ENCODE measurements at regions not wholly inside any gene's neighbourhood (a gene's known extent, or its start where the extent isn't known, plus 50 kb on each side); places are given as distances from the start of the nearest gene placed in this dataset.

- H3K36me3 ChIP-seq: no peaks in the 10 kb centered on the region
- H3K4me3 ChIP-seq: no peak overlapping the region
- no peaks in the 10 kb centered on the region for H3K4me1 ChIP-seq (replicated peaks)
- 83% methylated on average over 2 of the region's 2 CpGs for WGBS
- H3K9me3 ChIP-seq: no peaks in the 10 kb centered on the region
- H3K27me3 ChIP-seq (replicated peaks; ENCODE audit: insufficient read depth): no peaks in the 10 kb centered on the region
- TF ChIP-seq POLR2A (IDR thresholded peaks at IDR 0.05) (no peak), POLR2AphosphoS5 (IDR thresholded peaks at IDR 0.05) (no peak)
- TF ChIP-seq, protein P1, sequence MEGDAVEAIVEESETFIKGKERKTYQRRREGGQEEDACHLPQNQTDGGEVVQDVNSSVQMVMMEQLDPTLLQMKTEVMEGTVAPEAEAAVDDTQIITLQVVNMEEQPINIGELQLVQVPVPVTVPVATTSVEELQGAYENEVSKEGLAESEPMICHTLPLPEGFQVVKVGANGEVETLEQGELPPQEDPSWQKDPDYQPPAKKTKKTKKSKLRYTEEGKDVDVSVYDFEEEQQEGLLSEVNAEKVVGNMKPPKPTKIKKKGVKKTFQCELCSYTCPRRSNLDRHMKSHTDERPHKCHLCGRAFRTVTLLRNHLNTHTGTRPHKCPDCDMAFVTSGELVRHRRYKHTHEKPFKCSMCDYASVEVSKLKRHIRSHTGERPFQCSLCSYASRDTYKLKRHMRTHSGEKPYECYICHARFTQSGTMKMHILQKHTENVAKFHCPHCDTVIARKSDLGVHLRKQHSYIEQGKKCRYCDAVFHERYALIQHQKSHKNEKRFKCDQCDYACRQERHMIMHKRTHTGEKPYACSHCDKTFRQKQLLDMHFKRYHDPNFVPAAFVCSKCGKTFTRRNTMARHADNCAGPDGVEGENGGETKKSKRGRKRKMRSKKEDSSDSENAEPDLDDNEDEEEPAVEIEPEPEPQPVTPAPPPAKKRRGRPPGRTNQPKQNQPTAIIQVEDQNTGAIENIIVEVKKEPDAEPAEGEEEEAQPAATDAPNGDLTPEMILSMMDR (IDR thresholded peaks at IDR 0.05): no peak
- intact Hi-C loops (cut with DNase I): no loop called here
- no peak for DNase-seq (ENCODE audit: low spot score)
- H3K27ac ChIP-seq: no peak overlapping the region
Measured at GRCh38 chr12:125824276-125824675, 759.0 kb downstream of the AACS start.

DNA sequence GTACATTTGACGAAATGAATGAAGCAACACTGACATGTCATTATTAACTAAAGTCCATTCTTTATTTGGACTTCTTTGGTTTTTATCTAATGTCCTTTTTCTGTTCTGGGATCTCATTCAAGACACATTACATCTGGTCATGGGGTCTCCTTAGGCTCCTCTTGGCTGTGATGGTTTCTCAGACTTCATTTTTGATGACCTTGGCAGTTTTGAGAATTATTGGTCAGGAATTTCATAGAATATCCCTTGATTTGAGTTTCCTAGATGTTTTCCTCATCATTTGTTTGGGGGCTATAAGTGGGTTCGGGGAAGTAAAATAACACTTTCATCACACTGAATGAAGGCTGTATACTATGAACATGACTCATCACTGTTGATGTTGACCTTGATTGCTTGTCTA is 770.6 kb downstream of the AACS start:
- intact Hi-C loops (cut with DNase I): no loop called here
- WGBS: 69% methylated on average over 2 of the region's 2 CpGs
- Histone ChIP-seq H3K27ac (no peak overlapping the region), H3K9me3 (no peaks in the 10 kb centered on the region), H3K4me1 (replicated peaks) (peaks cover 2% of the 10 kb centered on the region), H3K4me3 (no peak overlapping the region), H3K27me3 (replicated peaks; ENCODE audit: insufficient read depth) (no peaks in the 10 kb centered on the region), H3K36me3 (no peaks in the 10 kb centered on the region)
- DNase-seq (ENCODE audit: low spot score): no peak
- TF ChIP-seq, protein P1 (IDR thresholded peaks at IDR 0.05): no peak
- TF ChIP-seq POLR2AphosphoS5 (IDR thresholded peaks at IDR 0.05) (no peak), POLR2A (IDR thresholded peaks at IDR 0.05) (no peak)

GRCh38 chr12:125836647-125837046 is 771.4 kb downstream of the AACS start:
- no peak overlapping the region for H3K4me3 ChIP-seq
- intact Hi-C loops (cut with DNase I): no loop called here
- 76% methylated on average over 2 of the region's 2 CpGs for WGBS
- H3K4me1 ChIP-seq (replicated peaks): peaks cover 2% of the 10 kb centered on the region
- no peaks in the 10 kb centered on the region for H3K27me3 ChIP-seq (replicated peaks; ENCODE audit: insufficient read depth)
- H3K27ac ChIP-seq: no peak overlapping the region
- no peak for DNase-seq (ENCODE audit: low spot score)
- H3K36me3 ChIP-seq: no peaks in the 10 kb centered on the region
- H3K9me3 ChIP-seq: no peaks in the 10 kb centered on the region
- TF ChIP-seq POLR2AphosphoS5 (IDR thresholded peaks at IDR 0.05): no peak
- no peak for TF ChIP-seq POLR2A (IDR thresholded peaks at IDR 0.05)
- TF ChIP-seq, protein P1 (IDR thresholded peaks at IDR 0.05): no peak

DNA sequence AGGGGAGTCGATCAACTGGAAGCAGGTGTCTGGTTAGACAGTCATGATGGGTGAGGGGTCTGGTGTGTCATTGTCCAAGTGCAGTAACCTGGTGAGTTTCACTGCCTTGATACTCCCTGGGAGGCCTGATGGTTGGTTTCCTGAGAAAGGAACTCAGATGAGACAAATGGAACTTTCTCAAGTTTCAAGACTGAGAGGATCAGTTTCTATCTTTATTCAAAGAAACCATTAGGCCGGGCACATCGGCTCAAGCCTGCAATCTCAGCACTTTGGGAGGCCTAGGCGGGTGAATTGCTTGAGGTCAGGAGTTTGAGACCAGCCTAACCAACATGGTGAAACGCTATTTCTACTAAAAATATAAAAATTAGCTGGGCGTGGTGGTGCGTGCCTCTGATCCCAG is 776.1 kb downstream of the AACS start:
- H3K27me3 ChIP-seq (replicated peaks; ENCODE audit: insufficient read depth): no peaks in the 10 kb centered on the region
- intact Hi-C loops (cut with DNase I): no loop called here
- WGBS: 82% methylated on average over 7 of the region's 7 CpGs
- peaks cover 2% of the 10 kb centered on the region for H3K4me1 ChIP-seq (replicated peaks)
- no peaks in the 10 kb centered on the region for H3K9me3 ChIP-seq
- TF ChIP-seq POLR2A (IDR thresholded peaks at IDR 0.05) (no peak), POLR2AphosphoS5 (IDR thresholded peaks at IDR 0.05) (no peak)
- TF ChIP-seq, protein P1 (IDR thresholded peaks at IDR 0.05): no peak
- no peak overlapping the region for H3K4me3 ChIP-seq
- DNase-seq (ENCODE audit: low spot score): no peak
- H3K36me3 ChIP-seq: no peaks in the 10 kb centered on the region
- no peak overlapping the region for H3K27ac ChIP-seq

DNA sequence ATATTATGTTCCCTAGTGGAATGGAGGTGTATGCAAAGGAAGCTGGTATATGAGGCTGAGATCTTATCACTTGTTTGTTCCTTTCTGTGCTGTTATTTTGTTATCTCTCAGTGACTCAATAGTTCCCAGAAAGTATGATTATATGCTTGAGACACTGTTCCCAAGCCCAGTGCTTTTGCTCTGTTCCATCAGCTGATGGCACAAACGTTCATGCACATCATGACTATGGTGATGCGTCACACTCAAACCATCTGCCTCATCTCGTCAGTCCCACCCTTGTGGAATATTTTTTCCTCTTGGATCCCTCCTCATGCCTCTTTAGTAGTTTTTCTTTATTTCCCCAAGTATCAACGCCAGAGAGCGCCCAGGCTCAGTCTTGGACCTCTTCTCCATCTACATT is 786.9 kb downstream of the AACS start:
- intact Hi-C loops (cut with DNase I): no loop called here
- TF ChIP-seq POLR2A (IDR thresholded peaks at IDR 0.05) (no peak), POLR2AphosphoS5 (IDR thresholded peaks at IDR 0.05) (no peak)
- TF ChIP-seq, protein P1 (IDR thresholded peaks at IDR 0.05): no peak

More for the DNA sequence above, 786.9 kb downstream of the AACS start:
- no peaks in the 10 kb centered on the region for H3K4me1 ChIP-seq (replicated peaks)
- no peak overlapping the region for H3K27ac ChIP-seq
- 77% methylated on average over 5 of the region's 5 CpGs for WGBS
- no peaks in the 10 kb centered on the region for H3K27me3 ChIP-seq (replicated peaks; ENCODE audit: insufficient read depth)
- no peaks in the 10 kb centered on the region for H3K9me3 ChIP-seq
- DNase-seq (ENCODE audit: low spot score): no peak
- no peak overlapping the region for H3K4me3 ChIP-seq
- H3K36me3 ChIP-seq: no peaks in the 10 kb centered on the region

All from prostate gland (tissue), 2 donors.